Medulla oblongata (tissue), 1 donor: ENCODE measurements at regions not wholly inside any gene's neighbourhood (a gene's known extent, or its start where the extent isn't known, plus 50 kb on each side); places are given as distances from the start of the nearest gene placed in this dataset.

Source experiments
- DNase-seq: peaks from one replicate; pipeline ENCODE4 v3.0.0-alpha.2; 2015; ENCODE audit errors: extremely low spot score

GRCh38 chr6:126904176-126904575 lies 214.3 kb upstream of the RSPO3 start:
- DNase-seq, result no peak

DNA sequence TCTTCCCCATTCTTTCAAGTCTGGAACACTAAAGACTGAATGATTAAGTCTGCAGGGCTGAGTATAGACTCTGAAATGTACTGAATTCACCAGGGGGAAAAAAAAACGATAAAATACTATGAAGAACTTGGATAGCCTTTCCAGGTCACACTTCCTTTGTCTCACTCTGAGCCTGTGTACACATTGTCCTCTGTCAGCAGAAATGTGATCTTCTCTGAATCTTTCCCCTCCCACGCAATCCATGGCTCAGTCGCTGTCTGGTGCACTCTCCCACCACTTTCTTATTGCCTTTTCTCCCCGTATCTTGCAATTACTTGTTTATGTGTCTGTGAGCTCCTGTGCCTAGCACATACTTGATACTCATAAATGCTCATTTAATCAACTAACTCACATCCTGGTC lies 212.6 kb upstream of the RSPO3 start:
- no peak for DNase-seq

- DNase-seq, result no peak
These were observed 211.2 kb upstream of the RSPO3 start for GRCh38 chr6:126907312-126907711.

- DNase-seq, result no peak
These were observed 210.5 kb upstream of the RSPO3 start for GRCh38 chr6:126907996-126908395.

GRCh38 chr6:126909493-126909892 lies 209.0 kb upstream of the RSPO3 start:
- DNase-seq, result no peak

DNA sequence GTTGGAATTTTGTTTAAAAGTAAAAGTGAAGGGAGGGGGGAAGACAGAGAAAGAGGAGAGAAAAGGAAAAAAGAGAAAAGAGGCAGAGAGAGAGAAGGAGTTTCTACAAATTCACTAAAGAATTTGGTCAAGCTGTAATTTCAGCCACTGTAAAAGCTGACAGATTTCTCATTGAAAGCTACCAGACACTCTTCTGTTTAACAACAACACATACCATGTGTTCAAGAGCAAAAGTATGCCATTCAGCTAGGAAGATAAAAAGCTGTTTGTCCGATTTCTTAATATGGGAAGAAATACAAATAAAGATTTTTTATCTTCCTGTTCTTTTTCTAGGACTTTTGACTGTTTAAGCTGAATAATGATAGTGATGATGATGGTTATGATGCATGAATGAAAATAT lies 204.8 kb upstream of the RSPO3 start:
- no peak for DNase-seq

- no peak for DNase-seq
These were observed 204.3 kb upstream of the RSPO3 start for GRCh38 chr6:126914172-126914571.

DNA sequence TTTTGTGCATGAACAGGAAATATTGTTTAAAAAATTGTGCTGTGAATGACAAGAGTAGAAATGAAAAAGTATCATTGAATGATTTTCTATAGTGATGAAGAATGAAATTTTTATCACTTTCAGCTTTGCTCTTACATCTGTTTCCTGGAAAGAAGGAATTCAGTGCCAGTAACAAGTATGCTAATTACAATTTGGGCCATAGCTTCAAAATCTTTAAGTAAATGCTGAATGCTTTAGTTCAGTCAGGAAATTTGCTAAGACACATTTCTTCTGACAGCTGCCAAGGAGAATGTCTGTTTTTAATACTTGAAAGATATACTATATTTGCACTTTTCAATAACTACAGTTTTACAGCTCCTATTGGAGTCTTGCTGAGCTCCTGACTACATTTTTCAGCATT lies 203.7 kb upstream of the RSPO3 start:
- DNase-seq, result no peak

DNA sequence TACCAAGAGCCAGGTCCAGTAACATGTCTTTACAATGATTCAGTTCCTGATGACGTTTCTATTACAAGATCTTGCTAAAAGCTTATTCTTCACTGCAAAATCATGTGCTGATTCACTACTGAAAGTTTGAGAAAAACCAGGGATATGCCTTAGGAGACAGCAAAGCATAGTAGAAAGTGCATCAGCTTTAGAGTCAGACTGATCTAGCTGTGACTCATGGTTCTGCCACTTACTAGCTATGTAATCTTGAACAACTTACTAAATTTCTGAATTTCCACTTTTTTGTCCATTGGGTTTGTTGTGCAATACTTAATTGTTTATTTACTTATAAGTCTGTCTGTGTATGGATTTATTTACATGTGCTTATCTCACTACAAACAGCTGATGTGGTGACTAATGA lies 198.5 kb upstream of the RSPO3 start:
- DNase-seq, result no peak

DNA sequence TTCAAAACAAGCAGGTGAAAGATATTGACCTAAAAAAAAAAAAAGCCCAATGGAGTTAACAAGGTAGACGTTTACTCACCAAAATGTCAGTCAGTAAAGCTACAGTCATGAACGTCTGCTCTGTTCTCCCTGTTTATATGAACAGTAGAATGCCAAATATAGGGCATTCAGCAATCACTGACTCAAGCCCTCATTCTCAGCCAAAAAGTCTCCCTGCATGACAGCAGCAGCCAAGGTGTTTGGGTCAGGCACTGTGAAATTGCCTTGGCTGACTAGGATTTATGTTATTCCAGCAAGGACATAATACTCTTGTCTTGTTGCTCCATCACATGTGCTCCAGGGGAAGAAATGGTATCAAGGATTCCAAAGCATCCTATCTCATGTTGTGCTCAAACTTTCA lies 194.7 kb upstream of the RSPO3 start:
- no peak for DNase-seq

DNA sequence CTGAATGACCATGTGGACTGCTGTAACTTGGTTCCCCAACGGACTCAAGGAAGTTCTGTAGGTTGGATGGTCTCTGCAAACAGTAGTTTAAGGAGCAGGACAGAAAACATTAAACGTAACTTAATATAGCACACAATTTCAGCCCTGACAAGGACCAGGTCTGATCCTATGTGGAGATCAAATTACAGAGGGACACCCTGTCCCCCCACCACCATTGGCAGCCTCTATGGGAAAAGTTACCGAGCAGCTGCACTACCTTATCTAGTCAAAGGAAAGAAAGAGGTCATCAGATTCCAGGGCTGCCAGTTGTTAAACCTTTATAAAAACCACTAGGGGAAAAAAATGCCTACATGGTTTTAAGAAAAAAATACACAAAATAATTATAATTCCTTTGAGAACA lies 191.5 kb upstream of the RSPO3 start:
- no peak for DNase-seq

DNA sequence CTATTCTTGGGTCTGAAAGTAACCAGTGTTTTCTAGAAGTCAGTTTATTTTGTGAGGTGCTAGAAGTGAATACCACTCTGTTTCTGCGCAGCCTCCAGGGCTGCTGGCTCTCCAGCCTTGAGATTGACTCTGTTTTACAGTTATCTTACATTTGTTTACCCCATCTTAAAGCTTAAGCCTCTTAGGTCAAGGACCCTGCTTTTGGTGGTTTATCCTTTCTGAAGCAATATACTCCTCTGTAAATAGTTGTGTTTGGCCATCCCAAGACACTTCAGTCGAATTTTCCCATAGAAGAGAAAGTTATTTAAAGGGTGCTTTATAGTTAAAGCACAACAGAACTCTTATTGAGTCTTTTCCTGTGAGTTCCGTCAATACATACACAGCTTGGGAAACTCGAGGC lies 190.6 kb upstream of the RSPO3 start:
- no peak for DNase-seq

- no peak for DNase-seq
These were observed 181.0 kb upstream of the RSPO3 start for GRCh38 chr6:126937426-126937825.

GRCh38 chr6:126939784-126940183 lies 178.7 kb upstream of the RSPO3 start:
- DNase-seq, result no peak

GRCh38 chr6:126941751-126942150 lies 176.7 kb upstream of the RSPO3 start:
- DNase-seq, result no peak

DNA sequence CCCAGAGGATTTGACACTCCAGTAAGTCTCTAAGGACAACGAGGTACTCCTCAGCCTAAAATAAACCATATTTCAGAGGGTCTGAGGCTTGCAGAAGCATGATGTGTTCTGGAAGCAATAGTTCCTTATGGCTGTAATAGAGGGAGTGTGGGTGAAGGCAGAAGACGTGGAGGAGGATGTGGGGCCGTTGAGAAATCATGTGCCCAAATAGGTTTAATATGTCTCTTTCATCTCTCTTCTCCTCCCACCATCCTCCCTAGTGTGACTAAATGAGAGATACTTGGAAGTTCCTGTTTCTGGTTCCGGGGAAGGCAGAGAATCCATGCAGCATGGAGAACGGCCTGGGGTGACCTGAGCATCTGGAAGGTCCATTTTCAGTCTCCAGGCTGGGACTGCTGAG lies 174.0 kb upstream of the RSPO3 start:
- DNase-seq, result no peak

DNA sequence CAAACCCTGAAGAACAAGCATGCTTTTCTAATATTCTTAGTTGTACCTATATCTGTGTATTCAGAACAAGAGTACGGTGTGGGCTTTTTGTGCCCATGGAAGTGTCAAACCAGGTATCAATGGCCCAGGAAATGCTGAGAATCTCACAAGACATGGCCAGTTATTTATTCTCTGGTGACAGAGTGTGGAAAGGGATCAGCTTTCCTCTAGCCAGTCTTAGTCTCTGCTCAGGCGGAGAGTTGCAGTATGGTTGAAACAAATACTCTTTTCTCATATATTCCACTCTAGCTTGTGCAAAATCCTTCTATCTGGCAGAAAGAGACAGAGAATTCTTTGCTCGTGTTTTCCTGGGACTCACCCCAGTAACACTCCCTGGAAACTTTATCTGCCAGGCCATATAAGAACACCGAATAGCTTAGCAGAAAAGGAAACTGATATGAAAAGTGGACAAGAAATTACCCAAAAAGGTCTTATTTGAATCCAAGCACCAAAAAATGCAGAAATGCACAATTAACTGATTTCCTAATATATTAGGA lies 173.3 kb upstream of the RSPO3 start:
- DNase-seq, result no peak

GRCh38 chr6:126945812-126946360 lies 172.6 kb upstream of the RSPO3 start:
- DNase-seq, result no peak

- DNase-seq, result no peak
These were observed 171.4 kb upstream of the RSPO3 start for GRCh38 chr6:126947070-126947469.

DNA sequence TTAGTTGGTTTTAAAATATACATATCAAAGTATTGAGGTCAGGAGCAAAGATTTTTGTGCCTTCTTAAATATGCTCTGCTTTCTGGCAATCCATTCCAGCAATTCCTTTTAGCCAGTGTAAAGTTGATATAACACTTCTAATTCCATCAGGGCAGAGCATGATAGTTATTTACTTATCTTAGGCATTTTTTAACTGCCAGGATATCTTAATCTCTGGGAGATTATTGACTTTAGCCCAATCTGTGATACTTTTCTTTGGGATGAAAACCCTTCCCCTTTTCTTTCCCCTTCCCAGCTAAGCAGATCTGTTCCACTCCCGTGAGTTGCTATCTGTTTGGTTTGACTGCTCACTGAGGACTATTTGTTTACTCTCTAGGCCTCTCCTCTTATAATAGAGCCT lies 168.7 kb upstream of the RSPO3 start:
- DNase-seq, result no peak

DNA sequence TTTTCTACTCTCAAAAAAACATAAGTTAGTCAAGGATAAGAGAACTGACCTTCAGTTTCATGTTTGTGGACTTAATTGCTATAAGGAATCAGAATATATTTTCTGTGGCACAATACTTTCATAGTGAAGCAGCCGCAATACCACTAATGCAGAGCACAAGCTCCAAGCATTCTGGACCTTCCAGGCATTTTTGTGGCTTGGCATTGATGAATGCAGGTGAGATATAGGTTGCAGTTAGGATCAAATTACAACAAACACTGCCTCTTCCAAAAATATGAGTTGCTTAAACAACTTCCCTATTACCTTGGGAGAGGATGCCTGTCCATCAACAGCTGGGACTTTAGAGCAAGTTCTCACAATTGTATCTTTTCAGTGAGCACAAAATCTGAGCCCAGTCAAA lies 162.8 kb upstream of the RSPO3 start:
- no peak for DNase-seq

DNA sequence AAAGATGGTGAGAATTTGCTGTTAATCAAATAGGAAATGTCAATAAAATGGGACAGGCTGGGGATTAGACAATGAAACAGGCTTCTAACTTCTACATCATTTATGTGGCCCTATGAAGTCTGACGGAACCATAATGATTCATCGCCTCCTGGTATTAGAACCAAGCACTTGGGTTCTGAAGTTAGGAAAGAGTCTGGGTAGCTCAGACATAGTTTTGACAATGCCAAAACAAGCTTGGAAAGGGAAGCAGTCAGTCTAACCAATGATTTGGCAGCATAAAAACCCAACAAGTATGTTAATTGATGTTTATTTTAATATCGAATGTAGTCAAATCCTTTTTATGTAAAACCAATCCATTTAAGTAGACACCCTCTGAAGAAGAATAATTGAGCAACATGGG lies 160.8 kb upstream of the RSPO3 start:
- DNase-seq, result no peak

- no peak for DNase-seq
These were observed 158.7 kb upstream of the RSPO3 start for GRCh38 chr6:126959765-126960164.

GRCh38 chr6:126963077-126963809 lies 155.2 kb upstream of the RSPO3 start:
- no peak for DNase-seq
